Osteoblast (primary cell): ENCODE measurements at regions not wholly inside any gene's neighbourhood (a gene's known extent, or its start where the extent isn't known, plus 50 kb on each side); places are given as distances from the start of the nearest gene placed in this dataset. TPM values are rescaled to one million over a fixed set of nuclear protein-coding genes. Genes with fewer than 3 reads are reported as not detected.

Source experiments
- DNase-seq: peaks from one replicate; pipeline ENCODE4 v3.0.0; 2011; ENCODE audit warnings: low spot score, mixed read lengths; ENCODE audit not compliant: insufficient read length; ENCODE audit errors: missing footprints
- H2AFZ ChIP-seq: 2 replicates; pipeline ENCODE4 v1.6.0; 2011; ENCODE audit warnings: mild to moderate bottlenecking, low read length
- H3K27ac ChIP-seq: 2 replicates; pipeline ENCODE4 v1.5.1; 2011; ENCODE audit warnings: mild to moderate bottlenecking, low read depth, low read length, moderate library complexity
- H3K27me3 ChIP-seq: 2 replicates; pipeline ENCODE4 v1.6.0; 2012; ENCODE audit warnings: mild to moderate bottlenecking, control low read depth, inconsistent platforms, low read length, moderate library complexity; ENCODE audit not compliant: insufficient read depth
- H3K36me3 ChIP-seq: 2 replicates; pipeline ENCODE4 v1.5.1; 2011; ENCODE audit warnings: mild to moderate bottlenecking, low read length, control low read depth, moderate library complexity; ENCODE audit not compliant: insufficient read depth
- H3K4me1 ChIP-seq: 2 replicates; pipeline ENCODE4 v1.5.1; 2011; ENCODE audit warnings: mild to moderate bottlenecking, low read length, control low read depth, moderate library complexity; ENCODE audit not compliant: insufficient read depth
- H3K4me2 ChIP-seq: 2 replicates; pipeline ENCODE4 v1.6.0; 2011; ENCODE audit warnings: mild to moderate bottlenecking, low read length; ENCODE audit not compliant: insufficient read depth
- H3K4me3 ChIP-seq: fragments of 200-600 bp; sonication (generic); 3 replicates; pipeline ENCODE4 v1.5.1; 2012; ENCODE audit warnings: mild to moderate bottlenecking, low read length, inconsistent platforms; ENCODE audit not compliant: insufficient read depth
- H3K79me2 ChIP-seq: 2 replicates; pipeline ENCODE4 v1.6.0; 2012; ENCODE audit warnings: mild to moderate bottlenecking, low read length, control low read depth, inconsistent platforms; ENCODE audit not compliant: insufficient read depth
- H3K9me3 ChIP-seq: 2 replicates; pipeline ENCODE4 v1.5.1; 2011; ENCODE audit warnings: low read depth, low read length, control low read depth
- H4K20me1 ChIP-seq: 2 replicates; pipeline ENCODE4 v1.6.0; 2012; ENCODE audit warnings: mild to moderate bottlenecking, low read length, control low read depth; ENCODE audit not compliant: insufficient read depth
- small RNA-seq: library from RNA; depleted of rRNA; stranded (forward); fragments of <200 nt; gene quantifications from one replicate; pipeline ENCODE3, GENCODE V24; 2012
- TF ChIP-seq, protein P1 (sequence below): IDR thresholded peaks from 2 replicates; pipeline ENCODE4 v1.5.1; 2011; ENCODE audit warnings: mild to moderate bottlenecking, low read depth, low read length, moderate library complexity; ENCODE audit errors: extremely low read depth

DNA sequence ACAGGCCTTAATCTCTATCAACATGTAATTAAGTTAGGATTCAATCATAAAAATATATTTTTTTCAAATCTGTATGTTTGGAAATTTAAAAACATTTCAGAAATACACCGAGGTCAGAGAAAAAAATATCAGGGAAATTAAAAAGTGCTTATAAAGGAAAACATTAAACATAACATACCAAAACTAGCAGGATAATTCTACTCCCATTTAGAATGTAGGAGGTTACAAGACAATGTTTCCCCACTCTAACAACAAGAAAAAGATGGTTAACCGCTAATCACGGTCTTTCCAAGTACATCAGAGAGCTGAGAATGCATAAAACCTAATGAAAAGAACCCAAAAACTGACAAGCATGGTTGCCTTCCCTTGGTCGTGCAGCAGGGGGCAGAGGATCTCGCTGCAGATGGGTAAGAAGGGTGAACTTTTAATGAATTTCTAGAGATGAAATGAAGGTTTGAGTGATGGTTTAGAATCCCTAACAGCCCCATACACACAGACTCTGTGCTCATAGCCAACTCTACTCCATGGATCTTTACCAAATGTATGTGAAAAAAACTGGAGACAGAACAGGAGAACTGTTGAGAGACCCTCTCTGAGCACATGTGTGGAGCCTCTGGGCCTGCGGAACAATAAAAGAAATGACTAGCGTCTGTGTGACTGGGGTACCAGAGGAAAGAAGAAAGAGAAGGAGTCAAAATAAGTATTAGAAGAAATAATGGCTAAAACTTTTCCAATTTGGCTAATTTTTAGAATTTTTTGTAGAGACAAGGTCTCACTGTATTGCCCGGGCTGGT is 51.3 kb upstream of the LSM14A start:
- no peak overlapping the region for H3K4me2 ChIP-seq
- no peaks in the 10 kb centered on the region for H3K36me3 ChIP-seq
- no peaks in the 10 kb centered on the region for H3K79me2 ChIP-seq
- no peaks in the 10 kb centered on the region for H4K20me1 ChIP-seq
- TF ChIP-seq, protein P1, sequence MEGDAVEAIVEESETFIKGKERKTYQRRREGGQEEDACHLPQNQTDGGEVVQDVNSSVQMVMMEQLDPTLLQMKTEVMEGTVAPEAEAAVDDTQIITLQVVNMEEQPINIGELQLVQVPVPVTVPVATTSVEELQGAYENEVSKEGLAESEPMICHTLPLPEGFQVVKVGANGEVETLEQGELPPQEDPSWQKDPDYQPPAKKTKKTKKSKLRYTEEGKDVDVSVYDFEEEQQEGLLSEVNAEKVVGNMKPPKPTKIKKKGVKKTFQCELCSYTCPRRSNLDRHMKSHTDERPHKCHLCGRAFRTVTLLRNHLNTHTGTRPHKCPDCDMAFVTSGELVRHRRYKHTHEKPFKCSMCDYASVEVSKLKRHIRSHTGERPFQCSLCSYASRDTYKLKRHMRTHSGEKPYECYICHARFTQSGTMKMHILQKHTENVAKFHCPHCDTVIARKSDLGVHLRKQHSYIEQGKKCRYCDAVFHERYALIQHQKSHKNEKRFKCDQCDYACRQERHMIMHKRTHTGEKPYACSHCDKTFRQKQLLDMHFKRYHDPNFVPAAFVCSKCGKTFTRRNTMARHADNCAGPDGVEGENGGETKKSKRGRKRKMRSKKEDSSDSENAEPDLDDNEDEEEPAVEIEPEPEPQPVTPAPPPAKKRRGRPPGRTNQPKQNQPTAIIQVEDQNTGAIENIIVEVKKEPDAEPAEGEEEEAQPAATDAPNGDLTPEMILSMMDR: peak; percentile 90
- DNase-seq: peak; percentile 87
- no peak overlapping the region for H3K4me3 ChIP-seq
- no peaks in the 10 kb centered on the region for H3K9me3 ChIP-seq
- H3K4me1 ChIP-seq: no peaks in the 10 kb centered on the region
- no peak overlapping the region for H2AFZ ChIP-seq
- H3K27ac ChIP-seq: no peak overlapping the region
- peaks cover 6% of the 10 kb centered on the region for H3K27me3 ChIP-seq

Small RNA genes lying in the stretch of these regions (small RNA-seq; reads per million reads assigned to genes)
- gene RN7SL150P: not detected
- gene RPS4XP23: not detected
